ENCODE measurements at regions not wholly inside any gene's neighbourhood (a gene's known extent, or its start where the extent isn't known, plus 50 kb on each side); places are given as distances from the start of the nearest gene placed in this dataset.

DNA sequence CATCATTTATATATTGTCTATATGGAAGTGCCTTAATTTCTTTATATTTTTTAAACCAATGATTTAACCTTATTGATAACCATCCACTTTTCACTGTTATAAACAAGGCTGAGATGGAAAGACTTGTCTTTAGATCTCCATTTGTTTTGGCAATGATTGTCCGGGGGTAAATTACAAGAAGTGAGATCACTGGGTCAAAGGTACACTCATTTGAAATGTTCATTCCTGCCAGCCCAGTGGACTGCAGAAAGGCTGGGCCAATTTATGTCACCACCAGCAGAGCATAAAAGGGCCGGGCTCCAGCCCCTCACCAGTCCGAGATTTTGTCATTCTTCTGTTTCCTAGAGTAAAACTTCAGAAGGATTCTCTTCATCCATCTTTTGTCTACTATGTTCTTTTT, 93.6 kb upstream of the NEO1 start:
- Histone ChIP-seq H2AFZ (ENCODE audit: low read length) (no peak overlapping the region), H3K4me3 (ENCODE audit: low read depth, low read length, poor library complexity, severe bottlenecking) (no peak overlapping the region), H3K4me2 (ENCODE audit: low read length) (no peak overlapping the region), H3K9me3 (ENCODE audit: low read length) (no peaks in the 10 kb centered on the region), H3K79me2 (ENCODE audit: insufficient read depth, low read depth, low read length) (no peaks in the 10 kb centered on the region), H4K20me1 (ENCODE audit: insufficient read depth, low read length) (no peaks in the 10 kb centered on the region), H3K27ac (ENCODE audit: low read depth, low read length, poor library complexity, severe bottlenecking) (no peak overlapping the region), H3K4me1 (ENCODE audit: insufficient read depth, low read length, poor library complexity, severe bottlenecking) (no peaks in the 10 kb centered on the region), H3K9me2 (ENCODE audit: insufficient read depth, low read length) (no peaks in the 10 kb centered on the region), H3K36me3 (ENCODE audit: insufficient read depth, low read length) (no peaks in the 10 kb centered on the region)
- TF ChIP-seq, protein P1, sequence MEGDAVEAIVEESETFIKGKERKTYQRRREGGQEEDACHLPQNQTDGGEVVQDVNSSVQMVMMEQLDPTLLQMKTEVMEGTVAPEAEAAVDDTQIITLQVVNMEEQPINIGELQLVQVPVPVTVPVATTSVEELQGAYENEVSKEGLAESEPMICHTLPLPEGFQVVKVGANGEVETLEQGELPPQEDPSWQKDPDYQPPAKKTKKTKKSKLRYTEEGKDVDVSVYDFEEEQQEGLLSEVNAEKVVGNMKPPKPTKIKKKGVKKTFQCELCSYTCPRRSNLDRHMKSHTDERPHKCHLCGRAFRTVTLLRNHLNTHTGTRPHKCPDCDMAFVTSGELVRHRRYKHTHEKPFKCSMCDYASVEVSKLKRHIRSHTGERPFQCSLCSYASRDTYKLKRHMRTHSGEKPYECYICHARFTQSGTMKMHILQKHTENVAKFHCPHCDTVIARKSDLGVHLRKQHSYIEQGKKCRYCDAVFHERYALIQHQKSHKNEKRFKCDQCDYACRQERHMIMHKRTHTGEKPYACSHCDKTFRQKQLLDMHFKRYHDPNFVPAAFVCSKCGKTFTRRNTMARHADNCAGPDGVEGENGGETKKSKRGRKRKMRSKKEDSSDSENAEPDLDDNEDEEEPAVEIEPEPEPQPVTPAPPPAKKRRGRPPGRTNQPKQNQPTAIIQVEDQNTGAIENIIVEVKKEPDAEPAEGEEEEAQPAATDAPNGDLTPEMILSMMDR (conservative IDR thresholded peaks at IDR 0.05; ENCODE audit: low read length), result no peak
- no peak for TF ChIP-seq EZH2phosphoT487 (IDR thresholded peaks at IDR 0.05; ENCODE audit: borderline replicate concordance, low read depth, low read length)
- CTCF ChIA-PET (ENCODE audit: unreplicated experiment), result no interaction called here
- no peak for DNase-seq (ENCODE audit: low spot score)
- intact Hi-C loops (cut with micrococcal nuclease; ENCODE audit: unreplicated experiment), result no loop called here
- POLR2A ChIA-PET, result no interaction called here
- no TSS peak for BruUV-seq (replicated peaks)

GRCh38 chr15:72953306-72953705, 99.0 kb upstream of the NEO1 start:
- Histone ChIP-seq H3K4me3 (ENCODE audit: low read depth, low read length, poor library complexity, severe bottlenecking) (no peak overlapping the region), H3K4me1 (ENCODE audit: insufficient read depth, low read length, poor library complexity, severe bottlenecking) (no peaks in the 10 kb centered on the region), H4K20me1 (ENCODE audit: insufficient read depth, low read length) (no peaks in the 10 kb centered on the region), H3K27ac (ENCODE audit: low read depth, low read length, poor library complexity, severe bottlenecking) (no peak overlapping the region), H2AFZ (ENCODE audit: low read length) (no peak overlapping the region), H3K4me2 (ENCODE audit: low read length) (no peak overlapping the region), H3K9me3 (ENCODE audit: low read length) (no peaks in the 10 kb centered on the region), H3K36me3 (ENCODE audit: insufficient read depth, low read length) (no peaks in the 10 kb centered on the region), H3K9me2 (ENCODE audit: insufficient read depth, low read length) (no peaks in the 10 kb centered on the region), H3K79me2 (ENCODE audit: insufficient read depth, low read depth, low read length) (no peaks in the 10 kb centered on the region)
- intact Hi-C loops (cut with micrococcal nuclease; ENCODE audit: unreplicated experiment), result no loop called here
- ChIA-PET CTCF (ENCODE audit: unreplicated experiment) (interaction anchor here (0.6 kb wide), 1 partner anchor 225 kb away, joined by 3 read pairs; no protein-coding TSS in a partner anchor), POLR2A (interaction anchor here (0.7 kb wide), 1 partner anchor 119 kb away, joined by 3 read pairs; no protein-coding TSS in a partner anchor)
- no TSS peak for BruUV-seq (replicated peaks)
- no peak for TF ChIP-seq EZH2phosphoT487 (IDR thresholded peaks at IDR 0.05; ENCODE audit: borderline replicate concordance, low read depth, low read length)
- TF ChIP-seq, protein P1 (conservative IDR thresholded peaks at IDR 0.05; ENCODE audit: low read length), result no peak
- DNase-seq (ENCODE audit: low spot score), result no peak

- Histone ChIP-seq H3K27ac (ENCODE audit: low read depth, low read length, poor library complexity, severe bottlenecking) (no peak overlapping the region), H4K20me1 (ENCODE audit: insufficient read depth, low read length) (no peaks in the 10 kb centered on the region), H3K9me2 (ENCODE audit: insufficient read depth, low read length) (no peaks in the 10 kb centered on the region), H3K79me2 (ENCODE audit: insufficient read depth, low read depth, low read length) (no peaks in the 10 kb centered on the region), H3K4me1 (ENCODE audit: insufficient read depth, low read length, poor library complexity, severe bottlenecking) (no peaks in the 10 kb centered on the region), H3K4me2 (ENCODE audit: low read length) (no peak overlapping the region), H3K36me3 (ENCODE audit: insufficient read depth, low read length) (no peaks in the 10 kb centered on the region), H2AFZ (ENCODE audit: low read length) (no peak overlapping the region), H3K4me3 (ENCODE audit: low read depth, low read length, poor library complexity, severe bottlenecking) (no peak overlapping the region), H3K9me3 (ENCODE audit: low read length) (0 out of 2 replicates have a peak, but pooled peaks cover 6% of the 10 kb centered on the region)
- ChIA-PET CTCF (ENCODE audit: unreplicated experiment) (no interaction called here), POLR2A (no interaction called here)
- no TSS peak for BruUV-seq (replicated peaks)
- DNase-seq (ENCODE audit: low spot score), result no peak
- intact Hi-C loops (cut with micrococcal nuclease; ENCODE audit: unreplicated experiment), result no loop called here
- no peak for TF ChIP-seq EZH2phosphoT487 (IDR thresholded peaks at IDR 0.05; ENCODE audit: borderline replicate concordance, low read depth, low read length)
- TF ChIP-seq, protein P1 (conservative IDR thresholded peaks at IDR 0.05; ENCODE audit: low read length), result no peak
Observed at GRCh38 chr15:72952151-72952550, 100.1 kb upstream of the NEO1 start.
